Ishikawa (cell line): ENCODE measurements at regions not wholly inside any gene's neighbourhood (a gene's known extent, or its start where the extent isn't known, plus 50 kb on each side); places are given as distances from the start of the nearest gene placed in this dataset.

Source experiments
- CEBPB ChIP-seq: IDR thresholded peaks from 2 replicates; pipeline ENCODE4 v1.6.1; 2012
- CREB1 ChIP-seq: IDR thresholded peaks from 2 replicates; pipeline ENCODE4 v1.6.1; 2012; ENCODE audit warnings: low read depth
- EGR1 ChIP-seq: IDR thresholded peaks from 2 replicates; pipeline ENCODE4 v1.6.1; 2012
- EP300 ChIP-seq: IDR thresholded peaks from 2 replicates; pipeline ENCODE4 v1.6.1; 2012; ENCODE audit warnings: borderline replicate concordance
- FOXM1 ChIP-seq: IDR thresholded peaks from 2 replicates; pipeline ENCODE4 v1.6.1; 2012; ENCODE audit warnings: low read depth, borderline replicate concordance
- NFIC ChIP-seq: IDR thresholded peaks from 2 replicates; pipeline ENCODE4 v1.6.1; 2012
- RAD21 ChIP-seq: IDR thresholded peaks from 2 replicates; pipeline ENCODE4 v1.6.1; 2012; ENCODE audit warnings: low read depth
- TAF1 ChIP-seq: IDR thresholded peaks from 2 replicates; pipeline ENCODE4 v1.6.1; 2012; ENCODE audit warnings: low read depth, mild to moderate bottlenecking
- TCF12 ChIP-seq: IDR thresholded peaks from 2 replicates; pipeline ENCODE4 v1.6.1; 2012; ENCODE audit warnings: low read depth
- TEAD4 ChIP-seq: IDR thresholded peaks from 2 replicates; pipeline ENCODE4 v1.6.1; 2012
- USF1 ChIP-seq: IDR thresholded peaks from 2 replicates; pipeline ENCODE4 v1.6.1; 2012
- YY1 ChIP-seq: IDR thresholded peaks from 2 replicates; pipeline ENCODE4 v1.6.1; 2012; ENCODE audit warnings: low read depth
- TF ChIP-seq, protein P1 (sequence below): IDR thresholded peaks from 2 replicates; pipeline ENCODE4 v1.6.1; 2012; ENCODE audit warnings: low read depth, mild to moderate bottlenecking

GRCh38 chr13:99702687-99703319 is 201.5 kb downstream of the TM9SF2 start:
- TF ChIP-seq YY1 (no peak), RAD21 (no peak), USF1 (no peak), TEAD4 (no peak), NFIC (no peak), FOXM1 (no peak), CREB1 (no peak), EP300 (no peak), TAF1 (no peak), CEBPB (no peak), TCF12 (no peak), EGR1 (no peak)
- TF ChIP-seq, protein P1, sequence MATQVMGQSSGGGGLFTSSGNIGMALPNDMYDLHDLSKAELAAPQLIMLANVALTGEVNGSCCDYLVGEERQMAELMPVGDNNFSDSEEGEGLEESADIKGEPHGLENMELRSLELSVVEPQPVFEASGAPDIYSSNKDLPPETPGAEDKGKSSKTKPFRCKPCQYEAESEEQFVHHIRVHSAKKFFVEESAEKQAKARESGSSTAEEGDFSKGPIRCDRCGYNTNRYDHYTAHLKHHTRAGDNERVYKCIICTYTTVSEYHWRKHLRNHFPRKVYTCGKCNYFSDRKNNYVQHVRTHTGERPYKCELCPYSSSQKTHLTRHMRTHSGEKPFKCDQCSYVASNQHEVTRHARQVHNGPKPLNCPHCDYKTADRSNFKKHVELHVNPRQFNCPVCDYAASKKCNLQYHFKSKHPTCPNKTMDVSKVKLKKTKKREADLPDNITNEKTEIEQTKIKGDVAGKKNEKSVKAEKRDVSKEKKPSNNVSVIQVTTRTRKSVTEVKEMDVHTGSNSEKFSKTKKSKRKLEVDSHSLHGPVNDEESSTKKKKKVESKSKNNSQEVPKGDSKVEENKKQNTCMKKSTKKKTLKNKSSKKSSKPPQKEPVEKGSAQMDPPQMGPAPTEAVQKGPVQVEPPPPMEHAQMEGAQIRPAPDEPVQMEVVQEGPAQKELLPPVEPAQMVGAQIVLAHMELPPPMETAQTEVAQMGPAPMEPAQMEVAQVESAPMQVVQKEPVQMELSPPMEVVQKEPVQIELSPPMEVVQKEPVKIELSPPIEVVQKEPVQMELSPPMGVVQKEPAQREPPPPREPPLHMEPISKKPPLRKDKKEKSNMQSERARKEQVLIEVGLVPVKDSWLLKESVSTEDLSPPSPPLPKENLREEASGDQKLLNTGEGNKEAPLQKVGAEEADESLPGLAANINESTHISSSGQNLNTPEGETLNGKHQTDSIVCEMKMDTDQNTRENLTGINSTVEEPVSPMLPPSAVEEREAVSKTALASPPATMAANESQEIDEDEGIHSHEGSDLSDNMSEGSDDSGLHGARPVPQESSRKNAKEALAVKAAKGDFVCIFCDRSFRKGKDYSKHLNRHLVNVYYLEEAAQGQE: no peak
